Hepatocyte (in vitro differentiated cells): ENCODE measurements at regions not wholly inside any gene's neighbourhood (a gene's known extent, or its start where the extent isn't known, plus 50 kb on each side); places are given as distances from the start of the nearest gene placed in this dataset.

Experiments
- EZH2 ChIP-seq: fragments of 200-600 bp; sonication (generic); IDR thresholded peaks from 2 replicates; pipeline ENCODE4 v1.6.1; 2016; ENCODE audit warnings: antibody characterized with exemption, mild to moderate bottlenecking, borderline replicate concordance
- TF ChIP-seq, protein P1 (sequence below): fragments of 200-600 bp; sonication (generic); IDR thresholded peaks from 2 replicates; pipeline ENCODE4 v1.5.1; 2016; ENCODE audit warnings: antibody characterized with exemption, mild to moderate bottlenecking; ENCODE audit not compliant: poor library complexity

DNA sequence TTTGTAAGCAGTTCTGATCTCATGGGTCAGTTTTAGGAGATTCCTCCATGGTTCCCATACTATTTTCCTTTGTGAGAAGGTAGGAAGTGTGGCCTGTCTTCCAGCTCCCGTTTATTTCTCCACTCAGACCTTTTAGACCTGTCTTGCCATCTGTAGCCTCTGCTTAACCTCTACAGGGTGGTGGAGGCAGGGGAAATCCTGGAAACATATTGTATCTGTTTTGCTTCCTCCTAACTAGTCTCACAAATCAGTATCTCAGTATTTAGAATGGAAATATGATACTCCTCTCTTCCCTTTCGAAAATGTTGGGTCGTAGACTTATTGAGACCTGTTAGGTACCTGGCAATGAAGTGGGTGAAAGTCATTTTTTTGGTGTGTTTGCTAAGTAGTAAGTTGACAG, 399.4 kb upstream of the RGS6 start:
- TF ChIP-seq EZH2, result no peak
- TF ChIP-seq, protein P1, sequence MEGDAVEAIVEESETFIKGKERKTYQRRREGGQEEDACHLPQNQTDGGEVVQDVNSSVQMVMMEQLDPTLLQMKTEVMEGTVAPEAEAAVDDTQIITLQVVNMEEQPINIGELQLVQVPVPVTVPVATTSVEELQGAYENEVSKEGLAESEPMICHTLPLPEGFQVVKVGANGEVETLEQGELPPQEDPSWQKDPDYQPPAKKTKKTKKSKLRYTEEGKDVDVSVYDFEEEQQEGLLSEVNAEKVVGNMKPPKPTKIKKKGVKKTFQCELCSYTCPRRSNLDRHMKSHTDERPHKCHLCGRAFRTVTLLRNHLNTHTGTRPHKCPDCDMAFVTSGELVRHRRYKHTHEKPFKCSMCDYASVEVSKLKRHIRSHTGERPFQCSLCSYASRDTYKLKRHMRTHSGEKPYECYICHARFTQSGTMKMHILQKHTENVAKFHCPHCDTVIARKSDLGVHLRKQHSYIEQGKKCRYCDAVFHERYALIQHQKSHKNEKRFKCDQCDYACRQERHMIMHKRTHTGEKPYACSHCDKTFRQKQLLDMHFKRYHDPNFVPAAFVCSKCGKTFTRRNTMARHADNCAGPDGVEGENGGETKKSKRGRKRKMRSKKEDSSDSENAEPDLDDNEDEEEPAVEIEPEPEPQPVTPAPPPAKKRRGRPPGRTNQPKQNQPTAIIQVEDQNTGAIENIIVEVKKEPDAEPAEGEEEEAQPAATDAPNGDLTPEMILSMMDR, result no peak
